HG02678 (cell line): ENCODE measurements at regions not wholly inside any gene's neighbourhood (a gene's known extent, or its start where the extent isn't known, plus 50 kb on each side); places are given as distances from the start of the nearest gene placed in this dataset.
"Not testable (repeated sequence)": the region's sequence is repeated elsewhere in the genome, so short reads cannot be mapped to it uniquely, and the experiment has no call there.

ENCODE experiments used
- ATAC-seq: cut with Tn5 transposase; IDR thresholded peaks from one replicate; pipeline ENCODE4 v1.9.1; 2021; ENCODE audit warnings: mild to moderate bottlenecking, moderate library complexity; ENCODE audit not compliant: unreplicated experiment

DNA sequence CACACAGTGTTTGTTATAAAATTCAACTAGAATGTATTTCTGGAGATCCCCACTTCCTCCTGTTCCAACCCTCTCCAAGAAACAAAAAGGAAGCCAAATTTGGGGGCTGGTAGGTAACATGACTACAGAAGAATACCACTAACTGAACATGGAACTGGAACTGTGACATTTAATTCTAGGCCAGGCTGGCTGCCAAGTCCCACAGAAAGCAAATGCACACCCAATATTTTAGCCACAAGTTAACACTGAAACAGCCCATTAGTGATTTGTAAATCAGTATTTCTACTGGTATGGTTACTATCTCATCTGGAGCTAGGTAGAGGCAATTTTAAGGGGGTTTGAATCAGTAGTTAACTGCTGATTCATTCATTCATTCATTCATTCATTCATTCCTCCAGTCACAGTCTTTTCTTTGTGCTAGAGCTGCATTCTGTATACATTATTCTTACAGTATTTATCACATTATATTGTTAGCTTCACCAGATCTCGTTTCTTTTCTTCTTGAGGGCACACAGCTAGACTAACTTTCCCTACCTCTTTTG lies 131.7 kb upstream of the GDNF start:
- no peak for ATAC-seq

DNA sequence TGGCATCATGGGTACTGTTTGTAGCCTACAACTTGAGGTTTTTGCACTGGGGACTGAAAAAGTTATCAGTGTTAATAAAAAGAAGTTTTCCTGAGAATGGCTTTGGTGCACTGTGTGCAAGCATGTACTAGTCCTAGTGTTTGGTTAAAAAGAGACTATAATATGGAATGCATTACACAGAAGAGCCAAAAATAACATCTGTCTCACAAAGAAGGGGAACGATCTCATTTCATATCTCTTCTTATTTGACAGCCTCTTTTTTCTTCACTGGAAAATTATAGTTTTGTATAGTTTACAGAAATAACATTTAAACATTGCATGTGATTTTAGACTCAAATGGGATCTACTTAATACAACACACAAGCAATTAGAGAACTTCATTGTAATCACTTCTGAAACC lies 127.0 kb upstream of the GDNF start:
- no peak for ATAC-seq

DNA sequence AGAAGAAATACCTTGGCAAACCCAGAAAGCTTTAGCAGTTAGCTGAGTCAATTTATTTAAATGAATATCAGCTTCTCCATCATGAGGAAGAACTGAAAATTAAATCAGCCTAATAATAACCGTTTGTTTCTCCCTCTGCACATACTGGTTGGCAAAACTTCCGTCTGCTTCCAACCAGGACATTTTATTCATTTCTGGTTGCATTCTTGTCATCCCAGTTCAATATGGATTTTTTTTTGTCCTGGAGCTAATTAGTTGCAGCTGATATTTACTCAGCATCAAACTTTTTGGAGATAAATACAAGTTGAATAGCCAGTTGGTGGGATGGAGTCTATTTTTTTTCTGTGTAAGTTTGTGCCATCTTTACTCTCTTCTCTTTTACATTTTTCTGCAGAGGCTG lies 126.5 kb upstream of the GDNF start:
- no peak for ATAC-seq

DNA sequence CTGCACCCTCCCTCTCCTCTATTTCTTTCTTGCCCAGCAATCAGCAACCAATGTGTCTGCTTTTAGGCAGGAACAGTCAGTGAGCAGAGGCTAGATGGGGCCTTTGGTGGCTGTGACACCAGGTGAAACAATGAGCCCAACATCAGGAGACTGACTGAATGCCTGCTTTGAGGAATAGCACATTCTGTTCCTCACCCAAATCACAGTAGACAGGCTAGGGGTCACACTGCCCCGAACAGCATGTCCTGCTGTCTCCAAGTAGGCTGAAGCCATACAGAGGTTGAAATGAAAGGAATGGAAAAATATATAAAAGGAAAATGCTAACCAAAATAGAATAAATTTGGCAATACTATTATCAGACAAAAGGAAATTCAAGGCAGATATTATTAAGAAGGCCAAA lies 122.5 kb upstream of the GDNF start:
- no peak for ATAC-seq

- no peak for ATAC-seq
Measured at GRCh38 chr5:37957218-37957617, 117.4 kb upstream of the GDNF start.

- no peak for ATAC-seq
Measured at GRCh38 chr5:37955748-37956147, 115.9 kb upstream of the GDNF start.

- no peak for ATAC-seq
Measured at GRCh38 chr5:37954561-37954960, 114.7 kb upstream of the GDNF start.

GRCh38 chr5:37951946-37952721 lies 112.3 kb upstream of the GDNF start:
- ATAC-seq: no peak

DNA sequence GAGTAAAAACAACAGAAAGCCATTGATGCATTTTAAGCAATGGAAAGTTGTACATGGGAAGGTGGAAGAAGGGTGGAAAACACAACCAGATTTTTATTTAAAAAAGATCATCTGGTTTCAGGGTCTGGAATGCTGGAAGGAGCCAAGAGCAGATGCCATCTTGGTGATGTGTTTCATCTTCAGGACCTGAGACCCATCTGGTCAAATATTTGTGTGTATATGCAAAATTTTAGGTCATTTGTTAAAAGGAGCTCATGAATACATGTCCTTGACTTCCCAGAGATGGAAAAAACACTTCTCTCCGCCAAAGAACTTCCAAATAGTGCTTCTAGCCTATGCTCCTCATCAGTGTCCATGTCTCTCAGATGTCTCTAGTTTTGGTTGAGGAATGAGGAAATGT lies 110.6 kb upstream of the GDNF start:
- no peak for ATAC-seq

DNA sequence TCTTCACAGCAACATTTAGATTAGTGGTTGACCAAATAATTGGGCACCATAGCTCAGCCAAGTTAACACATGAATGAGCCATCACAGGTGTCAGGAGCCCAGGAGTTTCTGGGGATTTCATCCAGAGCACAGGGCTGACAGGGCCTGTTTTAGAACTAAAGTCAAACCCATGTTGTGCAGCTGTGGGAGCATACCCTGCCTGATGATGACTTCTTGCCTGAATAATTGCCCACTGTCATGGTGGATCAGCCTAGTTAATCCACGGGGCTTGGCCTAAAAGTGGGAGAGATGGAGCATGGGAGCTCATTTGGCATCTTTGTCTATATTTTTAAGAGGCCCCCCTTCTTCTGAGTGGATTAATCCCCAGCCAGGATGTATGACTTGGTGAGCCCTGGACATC lies 105.6 kb upstream of the GDNF start:
- ATAC-seq: no peak

GRCh38 chr5:37943136-37943535 lies 103.3 kb upstream of the GDNF start:
- not testable (repeated sequence) for ATAC-seq

- ATAC-seq: no peak
Measured at GRCh38 chr5:37940931-37941623, 101.2 kb upstream of the GDNF start.

DNA sequence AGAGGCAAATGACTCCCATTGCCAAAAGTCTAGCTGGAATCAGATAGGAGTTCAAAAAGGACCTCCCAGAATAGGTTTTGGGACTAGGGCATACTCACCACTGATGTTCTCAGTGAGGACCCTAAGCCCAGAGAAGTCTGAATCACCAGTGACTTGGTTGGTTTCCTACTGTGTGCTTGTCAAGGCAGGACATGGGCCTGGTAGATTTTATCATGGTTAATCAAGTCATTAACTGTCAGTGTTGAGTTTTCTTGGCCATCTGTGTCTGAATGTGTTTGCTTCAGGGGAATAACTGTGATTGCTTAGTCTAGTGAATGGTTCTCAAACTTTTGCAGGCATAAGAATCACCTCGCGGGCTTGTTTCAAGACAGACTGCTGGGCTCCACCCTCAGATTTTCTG lies 99.0 kb upstream of the GDNF start:
- no peak for ATAC-seq

DNA sequence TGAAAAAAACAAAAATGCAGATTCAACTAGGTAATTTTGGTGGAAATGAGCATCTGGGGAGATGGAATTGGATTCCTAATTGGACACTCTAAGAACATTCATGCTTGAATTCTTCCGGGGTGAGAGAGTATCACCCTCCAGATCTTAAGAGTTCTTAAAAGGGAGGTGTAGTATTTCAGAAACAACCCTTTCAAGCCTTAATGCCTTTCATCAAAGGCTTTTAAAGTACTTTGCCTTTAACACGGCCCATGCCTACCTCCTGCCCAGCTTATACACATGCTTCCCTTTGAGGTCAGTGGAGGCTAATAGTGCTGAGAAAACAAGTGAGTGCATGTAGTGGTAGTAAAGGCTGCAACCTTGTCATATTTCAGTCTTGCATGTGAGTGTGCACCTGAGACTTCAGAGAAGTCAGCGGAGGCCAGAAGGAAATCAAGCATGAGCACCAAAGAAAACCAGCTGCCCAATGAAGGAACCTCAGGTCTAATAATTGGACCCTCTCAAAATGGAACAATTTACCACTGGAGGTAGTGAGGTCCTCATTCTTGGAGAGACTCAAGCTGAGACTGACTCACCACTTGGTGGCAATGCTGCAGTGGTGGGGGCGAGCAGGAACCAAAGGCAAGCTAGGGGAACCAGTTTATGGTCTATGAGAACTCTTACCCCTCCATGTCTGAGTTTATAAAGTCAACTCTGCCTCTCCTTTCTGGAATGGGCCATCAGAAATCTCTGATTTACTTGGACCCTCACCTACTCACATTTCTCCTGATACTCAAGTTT lies 98.4 kb upstream of the GDNF start:
- no peak for ATAC-seq

- ATAC-seq: no peak
Measured at GRCh38 chr5:37936091-37936490, 96.2 kb upstream of the GDNF start.

DNA sequence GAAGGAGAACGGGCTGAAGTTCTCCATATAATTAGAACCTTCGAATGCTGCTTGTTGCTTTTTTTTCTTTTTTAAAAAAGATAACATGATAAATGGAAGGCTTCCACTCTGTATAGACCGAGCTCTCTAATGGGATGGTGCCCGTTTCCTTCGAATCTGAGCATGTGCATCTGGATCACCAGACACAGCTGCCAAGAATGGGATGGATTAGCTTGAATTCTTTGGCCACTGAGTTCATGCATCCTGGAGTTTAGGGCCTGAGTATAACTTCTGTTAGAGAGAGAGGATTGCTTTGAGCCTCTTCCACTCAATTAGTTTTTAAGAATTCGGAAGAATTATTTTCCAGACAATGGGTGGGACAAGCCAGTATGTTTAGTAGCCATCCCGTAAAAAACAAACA lies 93.7 kb upstream of the GDNF start:
- ATAC-seq: no peak

DNA sequence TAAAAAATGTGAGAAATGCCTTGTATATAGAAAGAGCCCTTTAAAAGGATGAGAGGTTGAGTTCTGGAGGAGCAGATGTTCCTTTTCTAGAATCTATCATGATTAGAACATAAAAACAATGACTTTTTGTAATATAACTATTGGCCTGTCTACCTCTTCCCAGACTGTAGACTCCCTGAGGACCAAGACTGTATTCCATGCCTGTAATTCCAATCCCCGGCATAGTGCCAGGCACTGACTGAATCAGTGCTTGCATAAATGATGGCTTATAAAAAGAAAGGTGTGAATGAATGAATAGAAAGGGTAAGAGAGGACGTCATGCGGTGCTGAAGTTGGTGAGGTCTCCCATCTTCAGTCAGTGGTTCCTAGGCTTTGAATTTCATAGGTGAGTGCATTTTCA lies 92.6 kb upstream of the GDNF start:
- no peak for ATAC-seq

GRCh38 chr5:37931541-37931940 lies 91.7 kb upstream of the GDNF start:
- no peak for ATAC-seq

GRCh38 chr5:37930350-37930749 lies 90.5 kb upstream of the GDNF start:
- no peak for ATAC-seq

- ATAC-seq: no peak
Measured at GRCh38 chr5:37929791-37930190, 90.0 kb upstream of the GDNF start.

- not testable (repeated sequence) for ATAC-seq
Measured at GRCh38 chr5:37927753-37928152, 87.9 kb upstream of the GDNF start.

DNA sequence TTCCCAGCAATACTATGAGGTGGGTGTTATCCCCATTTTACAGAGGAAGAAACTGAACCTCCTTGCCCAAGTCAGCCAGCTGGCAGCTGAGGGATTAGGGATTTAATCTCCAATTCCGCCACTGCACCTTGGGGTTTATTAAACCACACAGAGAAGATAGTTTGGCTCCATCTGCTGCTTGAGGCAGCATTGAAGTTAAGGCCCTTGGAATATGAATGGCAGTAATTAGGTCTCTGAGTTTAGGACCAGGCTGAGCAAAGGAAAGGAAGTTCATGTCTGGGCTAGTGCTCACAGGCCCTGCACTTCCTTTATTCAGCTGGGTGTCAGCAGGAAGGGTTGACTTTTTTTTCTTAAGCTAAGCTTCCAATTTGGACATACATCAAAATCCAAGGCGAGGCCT lies 86.9 kb upstream of the GDNF start:
- no peak for ATAC-seq
